C4-2B (cell line): ENCODE measurements at regions not wholly inside any gene's neighbourhood (a gene's known extent, or its start where the extent isn't known, plus 50 kb on each side); places are given as distances from the start of the nearest gene placed in this dataset.

Source experiments
- H3K27ac ChIP-seq: fragments of 450-650 bp; 2 replicates; pipeline ENCODE4 v1.5.1; 2017
- ZFX ChIP-seq: fragments of 450-650 bp; IDR thresholded peaks from 2 replicates; pipeline ENCODE4 v1.6.1; 2017
- TF ChIP-seq, protein P1 (sequence below): fragments of 450-650 bp; conservative IDR thresholded peaks from 2 replicates; pipeline ENCODE4 v1.5.1; 2017; ENCODE audit warnings: mild to moderate bottlenecking

DNA sequence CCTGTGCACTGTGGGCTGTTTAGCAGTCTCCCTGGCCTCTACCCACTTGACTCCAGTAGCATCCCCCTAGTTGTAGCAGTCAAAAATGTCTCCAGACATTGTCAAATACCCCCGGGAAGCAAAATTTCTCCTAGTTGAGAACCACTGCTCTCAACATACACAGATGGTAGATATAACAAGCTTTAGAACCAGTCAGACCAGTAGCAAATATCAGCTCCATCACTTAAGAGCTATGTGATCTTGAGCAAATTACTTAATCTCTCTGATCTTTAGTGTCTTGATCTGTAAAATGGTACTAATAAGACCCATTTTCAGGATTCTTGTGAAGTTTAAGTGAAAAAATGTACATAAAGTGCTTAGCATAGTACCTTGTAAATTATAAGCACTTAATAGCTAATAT lies 96.2 kb downstream of the DUSP6 start:
- TF ChIP-seq ZFX, result no peak
- TF ChIP-seq, protein P1, sequence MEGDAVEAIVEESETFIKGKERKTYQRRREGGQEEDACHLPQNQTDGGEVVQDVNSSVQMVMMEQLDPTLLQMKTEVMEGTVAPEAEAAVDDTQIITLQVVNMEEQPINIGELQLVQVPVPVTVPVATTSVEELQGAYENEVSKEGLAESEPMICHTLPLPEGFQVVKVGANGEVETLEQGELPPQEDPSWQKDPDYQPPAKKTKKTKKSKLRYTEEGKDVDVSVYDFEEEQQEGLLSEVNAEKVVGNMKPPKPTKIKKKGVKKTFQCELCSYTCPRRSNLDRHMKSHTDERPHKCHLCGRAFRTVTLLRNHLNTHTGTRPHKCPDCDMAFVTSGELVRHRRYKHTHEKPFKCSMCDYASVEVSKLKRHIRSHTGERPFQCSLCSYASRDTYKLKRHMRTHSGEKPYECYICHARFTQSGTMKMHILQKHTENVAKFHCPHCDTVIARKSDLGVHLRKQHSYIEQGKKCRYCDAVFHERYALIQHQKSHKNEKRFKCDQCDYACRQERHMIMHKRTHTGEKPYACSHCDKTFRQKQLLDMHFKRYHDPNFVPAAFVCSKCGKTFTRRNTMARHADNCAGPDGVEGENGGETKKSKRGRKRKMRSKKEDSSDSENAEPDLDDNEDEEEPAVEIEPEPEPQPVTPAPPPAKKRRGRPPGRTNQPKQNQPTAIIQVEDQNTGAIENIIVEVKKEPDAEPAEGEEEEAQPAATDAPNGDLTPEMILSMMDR, result no peak

DNA sequence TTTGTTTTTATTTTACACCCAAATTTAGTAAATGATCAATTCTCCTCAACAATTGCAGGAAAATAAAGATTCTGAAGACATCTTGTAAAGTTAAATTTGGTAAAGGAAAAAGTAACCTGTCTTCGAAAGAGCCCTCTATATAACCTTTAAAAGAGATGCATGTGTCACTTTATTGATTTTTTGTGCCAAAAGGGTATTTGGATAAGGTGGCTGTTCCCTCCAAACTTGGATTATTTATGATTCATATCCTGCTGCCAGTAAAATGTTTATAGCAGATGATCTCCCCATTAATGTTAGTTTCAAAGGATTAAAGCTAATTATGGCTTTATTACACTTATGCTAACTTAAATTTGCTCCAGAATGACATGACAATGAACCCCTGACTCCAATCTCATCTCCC lies 98.8 kb downstream of the DUSP6 start:
- no peak for TF ChIP-seq ZFX
- TF ChIP-seq, protein P1, result no peak
- H3K27ac ChIP-seq, result no peak overlapping the region

More for the DNA sequence above, 96.2 kb downstream of the DUSP6 start:
- H3K27ac ChIP-seq, result no peak overlapping the region

DNA sequence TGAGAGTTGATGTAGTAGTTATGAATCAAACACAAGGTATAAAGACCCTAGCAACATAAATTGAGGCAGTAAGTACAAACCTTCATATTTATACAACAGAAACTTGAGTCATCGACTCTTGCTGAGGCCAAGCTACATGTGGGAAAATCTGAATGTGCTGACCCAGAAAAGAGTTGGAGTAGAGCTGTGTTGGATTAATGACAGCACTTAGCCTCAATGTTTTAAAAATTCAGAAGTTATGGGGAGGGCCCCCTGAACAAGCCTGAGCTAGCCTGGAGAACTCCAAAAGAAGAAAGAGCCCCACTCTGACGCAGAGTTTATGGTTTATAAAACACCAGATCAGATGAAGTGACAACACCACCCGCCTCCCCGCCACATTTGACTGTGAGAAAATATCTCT lies 100.0 kb downstream of the DUSP6 start:
- H3K27ac ChIP-seq, result no peak overlapping the region
- TF ChIP-seq ZFX, result no peak
- TF ChIP-seq, protein P1, result no peak

DNA sequence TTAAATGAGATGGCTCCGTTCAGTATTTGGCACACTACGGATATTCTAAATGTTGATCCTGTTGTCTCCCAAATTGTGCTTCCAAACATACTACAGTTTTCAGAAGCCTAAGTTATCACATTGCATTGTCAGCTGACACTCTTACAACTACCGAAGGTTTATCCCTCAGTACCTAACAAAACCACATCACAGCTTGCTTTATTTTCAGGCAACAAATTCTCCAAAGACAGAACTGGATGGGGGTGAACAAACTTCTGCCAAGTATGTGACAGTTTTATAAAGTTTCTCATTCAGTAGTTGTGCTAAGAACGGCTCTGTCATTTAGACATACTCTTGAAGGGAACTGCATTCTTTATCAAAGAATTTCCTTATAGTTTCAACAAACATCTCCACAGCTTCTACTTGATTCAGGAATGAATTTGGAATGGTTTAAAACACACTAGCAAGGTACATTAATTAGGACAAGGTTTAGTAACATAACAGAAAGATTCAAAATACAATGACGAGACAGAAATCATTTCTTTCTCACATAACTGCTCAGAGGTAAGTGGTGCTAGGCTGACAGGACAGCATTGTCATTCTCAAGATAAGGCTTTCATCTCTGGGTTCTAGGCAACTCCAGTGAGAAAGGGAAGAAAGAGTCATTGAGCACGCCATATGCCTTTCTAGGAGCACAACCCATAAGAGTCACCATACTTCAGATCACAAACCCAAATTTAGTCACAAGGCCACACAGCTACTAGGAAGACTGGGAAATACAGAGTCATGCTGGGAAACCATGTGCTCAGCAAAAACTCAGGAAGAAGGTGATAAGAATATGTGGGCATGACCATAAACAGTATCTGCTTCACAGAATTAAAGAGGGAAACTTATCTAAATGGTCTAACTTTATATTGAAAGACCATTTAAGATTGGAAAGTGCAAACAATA lies 100.7 kb downstream of the DUSP6 start:
- TF ChIP-seq, protein P1, result no peak
- no peak for TF ChIP-seq ZFX
- H3K27ac ChIP-seq, result no peak overlapping the region

DNA sequence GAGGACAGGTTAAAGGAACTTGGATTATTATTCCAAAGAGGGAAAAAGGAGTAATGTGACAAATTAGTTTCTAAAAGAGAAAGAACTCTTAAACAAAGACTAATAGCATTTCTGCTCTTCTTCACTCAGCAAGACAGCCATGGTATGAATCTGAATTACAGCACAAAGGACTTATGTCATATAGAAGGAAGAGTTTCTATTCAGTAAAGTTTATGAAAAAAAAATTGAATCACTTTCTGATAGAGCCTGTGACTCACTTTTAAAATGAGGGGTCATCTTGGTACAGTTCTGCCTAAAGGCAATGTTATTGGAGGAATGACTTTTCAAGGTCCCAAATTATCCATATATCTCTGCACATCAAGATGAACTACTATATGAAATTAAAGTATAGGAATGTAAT lies 101.7 kb downstream of the DUSP6 start:
- H3K27ac ChIP-seq, result no peak overlapping the region
- no peak for TF ChIP-seq ZFX
- TF ChIP-seq, protein P1, result no peak

DNA sequence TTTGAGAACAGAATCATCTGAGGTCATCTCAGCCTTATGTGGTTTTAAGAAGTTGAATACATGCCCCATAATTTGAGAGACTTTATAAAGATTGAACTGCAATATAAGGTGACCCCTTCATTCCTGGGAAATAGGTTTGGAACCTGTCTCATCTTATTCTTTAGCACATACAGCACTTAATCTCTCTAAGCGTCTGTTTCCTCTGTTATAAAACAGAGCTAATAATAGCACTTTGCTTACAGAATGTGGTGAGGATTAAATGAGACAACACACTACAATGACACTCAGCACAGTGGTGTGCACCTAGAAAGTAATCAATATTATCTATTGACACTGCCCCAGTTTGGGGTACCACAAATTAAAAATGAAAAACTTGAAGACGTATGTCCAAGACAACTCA lies 102.1 kb downstream of the DUSP6 start:
- no peak overlapping the region for H3K27ac ChIP-seq
- TF ChIP-seq, protein P1, result no peak
- TF ChIP-seq ZFX, result no peak

DNA sequence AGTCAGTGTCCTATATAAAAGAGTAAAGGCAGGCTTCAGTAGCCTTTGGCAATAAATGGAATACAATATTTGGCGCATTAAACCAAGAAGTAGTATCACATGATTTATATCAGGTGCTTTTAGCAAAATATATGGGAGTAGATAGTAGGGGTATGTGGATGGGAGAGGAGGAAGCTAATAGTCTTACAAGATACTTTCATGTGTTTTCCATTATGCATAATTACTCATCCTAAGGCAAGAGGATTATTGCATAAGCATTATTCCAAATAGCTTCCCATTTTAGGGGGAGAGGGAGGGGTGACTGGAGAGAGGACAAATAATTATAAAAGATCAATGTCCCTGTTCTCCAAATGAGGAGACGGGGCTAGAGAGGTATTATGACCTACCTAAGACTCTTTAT lies 104.3 kb downstream of the DUSP6 start:
- TF ChIP-seq, protein P1, result no peak
- TF ChIP-seq ZFX, result no peak
- H3K27ac ChIP-seq, result no peak overlapping the region
